Upper lobe of left lung (tissue), 6 donors: ENCODE measurements at regions not wholly inside any gene's neighbourhood (a gene's known extent, or its start where the extent isn't known, plus 50 kb on each side); places are given as distances from the start of the nearest gene placed in this dataset.

ENCODE experiments used
- ATAC-seq, 2 donors: fragments of 200-7000 bp; cut with Tn5 transposase; one replicate each; pipeline ENCODE4 v1.9.1; 2022; ENCODE audit warnings: mild to moderate bottlenecking in 2 of 2, moderate library complexity in 2 of 2; ENCODE audit not compliant: low FRiP score in 2 of 2
- DNase-seq, 2 donors: peaks; one replicate each; pipeline ENCODE4 v3.0.0-alpha.2; 2019 to 2020
- H3K27ac ChIP-seq, 4 donors: fragments of 200-600 bp; sonication (generic); one replicate each; pipeline ENCODE4 v1.5.1; 2016 to 2019
- H3K27me3 ChIP-seq, 4 donors: fragments of 200-600 bp; sonication (generic); one replicate each; pipeline ENCODE4 v1.5.1; 2017 to 2019
- H3K36me3 ChIP-seq, 4 donors: fragments of 200-600 bp; sonication (generic); one replicate each; pipeline ENCODE4 v1.5.1; 2016 to 2019
- H3K4me1 ChIP-seq, 4 donors: fragments of 200-600 bp; sonication (generic); one replicate each; pipeline ENCODE4 v1.5.1; 2018 to 2019
- H3K4me3 ChIP-seq, 4 donors: fragments of 200-600 bp; sonication (generic); one replicate each; pipeline ENCODE4 v1.5.1; 2017 to 2019; ENCODE audit warnings: mild to moderate bottlenecking in 2 of 4, moderate library complexity in 1 of 4
- H3K9me3 ChIP-seq, 4 donors: fragments of 200-600 bp; sonication (generic); one replicate each; pipeline ENCODE4 v1.5.1; 2018 to 2019
- CTCF ChIP-seq, 6 experiments: fragments of 450-650 bp in 4 of 6; fragments of 200-600 bp in 2 of 6; sonication (generic) in 2 of 6; IDR thresholded peaks; one replicate each; pipeline ENCODE4 v1.5.1; 2016 to 2019; ENCODE audit warnings: antibody characterized with exemption in 6 of 6
- EP300 ChIP-seq, 4 donors: sonication (generic); formaldehyde crosslinking; IDR thresholded peaks; one replicate each; pipeline ENCODE4 v1.5.1; 2017; ENCODE audit warnings: antibody characterized with exemption in 4 of 4, control low read depth in 2 of 4
- POLR2A ChIP-seq, 4 donors: fragments of 450-650 bp; IDR thresholded peaks; one replicate each; pipeline ENCODE4 v1.5.1; 2016 to 2017; ENCODE audit warnings: antibody characterized with exemption in 4 of 4, mild to moderate bottlenecking in 2 of 4
- POLR2AphosphoS5 ChIP-seq, 2 donors: sonication (generic); formaldehyde crosslinking; IDR thresholded peaks; one replicate each; pipeline ENCODE4 v1.5.1; 2017; ENCODE audit warnings: antibody characterized with exemption in 2 of 2
- WGBS, 2 donors: methylation state at CpG; one replicate each; pipeline ENCODE4 v1.1.5; 2017 to 2018; 5-methylcytosine and 5-hydroxymethylcytosine counted together
- donor health status: DM: no; HTN: no; CAD: no; lungs with moderate emphysema.
- donor health status: DM: no; HTN: yes; CAD: no; lungs with severe emphysema.

GRCh38 chr12:107359382-107359781 is 266.0 kb upstream of the CRY1 start:
- H3K9me3 ChIP-seq: no peaks in the 10 kb centered on the region
- WGBS, 2 donors: 80 to 81% methylated on average over 4 of the region's 4 CpGs
- no peaks in the 10 kb centered on the region for H3K36me3 ChIP-seq
- H3K4me3 ChIP-seq: no peak overlapping the region
- no peaks in the 10 kb centered on the region for H3K27me3 ChIP-seq
- no peak overlapping the region for H3K27ac ChIP-seq
- no peaks in the 10 kb centered on the region for H3K4me1 ChIP-seq
- DNase-seq (no peak), ATAC-seq (no peak)
- TF ChIP-seq CTCF (IDR thresholded peaks at IDR 0.05): no peak

GRCh38 chr12:107360033-107360432 is 266.7 kb upstream of the CRY1 start:
- H3K27ac ChIP-seq: no peak overlapping the region
- no peaks in the 10 kb centered on the region for H3K4me1 ChIP-seq
- no peaks in the 10 kb centered on the region for H3K27me3 ChIP-seq
- TF ChIP-seq POLR2AphosphoS5 (IDR thresholded peaks at IDR 0.05) (no peak), POLR2A (IDR thresholded peaks at IDR 0.05) (no peak), CTCF (IDR thresholded peaks at IDR 0.05) (no peak), EP300 (IDR thresholded peaks at IDR 0.05) (no peak)
- DNase-seq (no peak), ATAC-seq (no peak)
- H3K9me3 ChIP-seq: no peaks in the 10 kb centered on the region
- H3K36me3 ChIP-seq: no peaks in the 10 kb centered on the region
- H3K4me3 ChIP-seq: no peak overlapping the region

- TF ChIP-seq POLR2AphosphoS5 (IDR thresholded peaks at IDR 0.05): no peak
- H3K36me3 ChIP-seq: no peaks in the 10 kb centered on the region
- 90 to 100% methylated on average over 2 of the region's 2 CpGs for WGBS, 2 donors
- ATAC-seq (no peak), DNase-seq (no peak)
- H3K4me1 ChIP-seq: no peaks in the 10 kb centered on the region
- H3K4me3 ChIP-seq: no peak overlapping the region
- H3K27me3 ChIP-seq: no peaks in the 10 kb centered on the region
- H3K9me3 ChIP-seq: no peaks in the 10 kb centered on the region
- no peak overlapping the region for H3K27ac ChIP-seq
These were observed 267.1 kb upstream of the CRY1 start for GRCh38 chr12:107360482-107360881.

GRCh38 chr12:107361970-107362369 is 268.6 kb upstream of the CRY1 start:
- DNase-seq: no peak
- TF ChIP-seq POLR2AphosphoS5 (IDR thresholded peaks at IDR 0.05) (no peak), POLR2A (IDR thresholded peaks at IDR 0.05) (no peak), CTCF (IDR thresholded peaks at IDR 0.05) (no peak), EP300 (IDR thresholded peaks at IDR 0.05) (no peak)
- no peak for ATAC-seq
- no peaks in the 10 kb centered on the region for H3K36me3 ChIP-seq
- WGBS, 2 donors: 82 to 93% methylated on average over 2 of the region's 2 CpGs
- H3K4me1 ChIP-seq: no peaks in the 10 kb centered on the region
- no peaks in the 10 kb centered on the region for H3K9me3 ChIP-seq
- no peak overlapping the region for H3K27ac ChIP-seq
- H3K27me3 ChIP-seq: no peaks in the 10 kb centered on the region
- H3K4me3 ChIP-seq: no peak overlapping the region

GRCh38 chr12:107362960-107363359 is 269.6 kb upstream of the CRY1 start:
- Histone ChIP-seq H3K9me3 (no peaks in the 10 kb centered on the region), H3K36me3 (no peaks in the 10 kb centered on the region), H3K27me3 (no peaks in the 10 kb centered on the region), H3K4me3 (no peak overlapping the region), H3K4me1 (no peaks in the 10 kb centered on the region), H3K27ac (no peak overlapping the region)
- WGBS, 2 donors: 91 to 93% methylated on average over 5 of the region's 5 CpGs
- TF ChIP-seq POLR2A (IDR thresholded peaks at IDR 0.05) (no peak), POLR2AphosphoS5 (IDR thresholded peaks at IDR 0.05) (no peak), CTCF (IDR thresholded peaks at IDR 0.05) (no peak), EP300 (IDR thresholded peaks at IDR 0.05) (no peak)
- DNase-seq: no peak
- no peak for ATAC-seq
